GM12878 (cell line): ENCODE measurements at regions not wholly inside any gene's neighbourhood (a gene's known extent, or its start where the extent isn't known, plus 50 kb on each side); places are given as distances from the start of the nearest gene placed in this dataset.

Experiments
- ATAC-seq: fragments of 200-7000 bp; cut with Tn5 transposase; 3 replicates; pipeline ENCODE4 v1.9.1; 2020; ENCODE audit warnings: mild to moderate bottlenecking, moderate library complexity
- BruUV-seq: library from RNA; stranded (reverse); fragments of 400-500 nt; replicated peaks from 2 replicates; lab custom pipeline; 2021; lab: Mats Ljungman, UMichigan
- CTCF ChIA-PET: fragments of 300-600 bp; sonication (Branson Sonifier 250); formaldehyde crosslinking; extraction: SDS; loops from one replicate; lab custom pipeline; 2021; ENCODE audit warnings: inconsistent platforms; lab: Yijun Ruan, JAX
- POLR2A ChIA-PET: fragments of 350-600 bp; formaldehyde crosslinking; extraction: SDS; loops from one replicate; lab custom pipeline; 2021; ENCODE audit warnings: inconsistent platforms; lab: Charles Lee
- RAD21 ChIA-PET: fragments of 300-600 bp; sonication (Branson Sonifier 250); formaldehyde crosslinking; loops from one replicate; lab custom pipeline; 2023; ENCODE audit warnings: antibody characterized with exemption; ENCODE audit not compliant: unreplicated experiment; lab: Charles Lee
- SMC1A ChIA-PET: fragments of 300-600 bp; sonication (Branson Sonifier 250); formaldehyde crosslinking; loops from one replicate; lab custom pipeline; 2023; ENCODE audit not compliant: unreplicated experiment, uncharacterized antibody; lab: Charles Lee
- DNase-seq: peaks from one replicate; pipeline ENCODE4 v3.0.0-alpha.2; 2011; ENCODE audit warnings: low read depth, low spot score
- FAIRE-seq: peaks from 3 replicates; lab custom pipeline; 2011; peaks lifted over from hg19 to GRCh38; lab: Jason Lieb, UNC
- H2AFZ ChIP-seq: 2 replicates; pipeline ENCODE4 v1.6.0; 2011; ENCODE audit warnings: low read depth, low read length, control low read depth; ENCODE audit not compliant: control insufficient read depth
- H3K27ac ChIP-seq: 2 replicates; pipeline ENCODE4 v1.5.1; 2011; ENCODE audit warnings: control low read depth; ENCODE audit not compliant: control insufficient read depth, insufficient read depth
- H3K27me3 ChIP-seq, 2 experiments: replicated peaks in 1 of 2; 2 replicates each; pipeline versions ENCODE4 v1.6.0 to v1.6.1; 2011; ENCODE audit warnings: low read length in 1 of 2; ENCODE audit not compliant: control insufficient read depth in 2 of 2, insufficient read depth in 2 of 2
- H3K36me3 ChIP-seq, 2 experiments: 2 replicates each; pipeline ENCODE4 v1.5.1; 2011; ENCODE audit warnings: low read length in 1 of 2; ENCODE audit not compliant: control insufficient read depth in 2 of 2, insufficient read depth in 2 of 2
- H3K4me1 ChIP-seq: 2 replicates; pipeline ENCODE4 v1.6.1; 2011; ENCODE audit warnings: mild to moderate bottlenecking, low read length, moderate library complexity, mixed read lengths; ENCODE audit not compliant: control insufficient read depth, insufficient read depth
- H3K4me2 ChIP-seq: 2 replicates; pipeline ENCODE4 v1.6.0; 2011; ENCODE audit warnings: control low read depth; ENCODE audit not compliant: control insufficient read depth, insufficient read depth
- H3K4me3 ChIP-seq: fragments of 200-600 bp; sonication (generic); 2 replicates; pipeline ENCODE4 v1.5.1; 2016
- H3K79me2 ChIP-seq: 2 replicates; pipeline ENCODE4 v1.6.0; 2011; ENCODE audit warnings: low read length; ENCODE audit not compliant: control insufficient read depth, insufficient read depth
- H3K9ac ChIP-seq: 2 replicates; pipeline ENCODE4 v1.8.0; 2011; ENCODE audit warnings: low read length, control low read depth, mixed read lengths; ENCODE audit not compliant: control insufficient read depth, insufficient read depth
- H3K9me3 ChIP-seq: replicated peaks from 3 replicates; pipeline ENCODE4 v1.5.1; 2011; ENCODE audit warnings: mild to moderate bottlenecking, low read length; ENCODE audit not compliant: control insufficient read depth, insufficient read depth
- H4K20me1 ChIP-seq: 2 replicates; pipeline ENCODE4 v1.6.0; 2011; ENCODE audit not compliant: control insufficient read depth, insufficient read depth
- CHD1 ChIP-seq: IDR thresholded peaks from 2 replicates; pipeline ENCODE4 v1.6.1; 2012; ENCODE audit warnings: low read depth, low read length, improper control_type of control experiment
- EGR1 ChIP-seq, 2 experiments: IDR thresholded peaks; 1 replicate in 1 of 2; 2 replicates in 1 of 2; pipeline ENCODE4 v1.6.1; 2011 to 2012; ENCODE audit warnings: low read depth in 2 of 2, low read length in 2 of 2, borderline replicate concordance in 1 of 2, mild to moderate bottlenecking in 1 of 2, moderate library complexity in 1 of 2
- FOXK2 ChIP-seq: fragments of 450-650 bp; IDR thresholded peaks from 2 replicates; pipeline ENCODE4 v1.6.1; 2017; ENCODE audit warnings: mild to moderate bottlenecking, moderate library complexity
- IKZF2 ChIP-seq, 2 experiments: fragments of 450-650 bp; IDR thresholded peaks; 2 replicates each; pipeline ENCODE4 v1.6.1; 2017; ENCODE audit warnings: mild to moderate bottlenecking in 2 of 2, moderate library complexity in 2 of 2
- IRF4 ChIP-seq: IDR thresholded peaks from 2 replicates; pipeline ENCODE4 v1.6.1; 2011; ENCODE audit warnings: low read depth, low read length
- JUND ChIP-seq: IDR thresholded peaks from 2 replicates; pipeline ENCODE4 v1.6.1; 2012; ENCODE audit warnings: low read depth, mild to moderate bottlenecking, low read length, improper control_type of control experiment, moderate library complexity
- KLF5 ChIP-seq: fragments of 450-650 bp; IDR thresholded peaks from 2 replicates; pipeline ENCODE4 v1.6.1; 2014; ENCODE audit warnings: mild to moderate bottlenecking; ENCODE audit not compliant: partially characterized antibody
- MTA3 ChIP-seq: IDR thresholded peaks from 2 replicates; pipeline ENCODE4 v1.6.1; 2012; ENCODE audit warnings: low read length, inconsistent platforms, borderline replicate concordance
- MYB ChIP-seq: fragments of 150-350 bp; IDR thresholded peaks from 2 replicates; pipeline ENCODE4 v1.6.1; 2014; ENCODE audit warnings: mild to moderate bottlenecking, low read depth, low read length, borderline replicate concordance
- NFIC ChIP-seq: IDR thresholded peaks from 2 replicates; pipeline ENCODE4 v1.6.1; 2012; ENCODE audit warnings: low read depth, mild to moderate bottlenecking, inconsistent platforms, low read length, moderate library complexity
- RBBP5 ChIP-seq: fragments of 200-600 bp; sonication (generic); conservative IDR thresholded peaks from 2 replicates; pipeline ENCODE4 v1.6.1; 2016
- SMAD5 ChIP-seq: IDR thresholded peaks from 2 replicates; pipeline ENCODE4 v1.6.1; 2016; ENCODE audit warnings: antibody characterized with exemption, low read depth
- ZNF217 ChIP-seq: fragments of 450-650 bp; IDR thresholded peaks from 2 replicates; pipeline ENCODE4 v1.6.1; 2017; ENCODE audit warnings: antibody characterized with exemption, mild to moderate bottlenecking
- ZZZ3 ChIP-seq: IDR thresholded peaks from 2 replicates; pipeline ENCODE4 v1.6.1; 2011; ENCODE audit warnings: low read depth; ENCODE audit not compliant: control insufficient read depth, insufficient read length
- WGBS: methylation state at CpG from one replicate; pipeline ENCODE4 v1.1.6; 2016; ENCODE audit warnings: low lambda C conversion rate; ENCODE audit not compliant: insufficient replicate concordance, insufficient coverage; ENCODE audit errors: missing lambda C conversion rate; 5-methylcytosine and 5-hydroxymethylcytosine counted together
- in situ Hi-C: fragments of 300-500 bp; cut with MboI; formaldehyde crosslinking; loops from 9 replicates; pipeline ENCODE4 v1.14.3; 2018; ENCODE audit warnings: mixed read lengths
- intact Hi-C: fragments of 100-400 bp; cut with micrococcal nuclease; formaldehyde crosslinking; loops from one replicate; pipeline ENCODE4 v1.14.2; 2022; ENCODE audit not compliant: unreplicated experiment
- TF ChIP-seq, protein P1 (sequence below): fragments of 450-650 bp; formaldehyde crosslinking; IDR thresholded peaks from 2 replicates; pipeline ENCODE4 v1.5.0; 2022; ENCODE audit warnings: mild to moderate bottlenecking, missing genetic modification characterization
- TF ChIP-seq, protein P2 (sequence below): IDR thresholded peaks from 2 replicates; pipeline ENCODE4 v1.6.1; 2012; ENCODE audit warnings: improper control_type of control experiment, low read depth, low read length; ENCODE audit not compliant: insufficient replicate concordance
- TF ChIP-seq, protein P3 (sequence below): IDR thresholded peaks from 2 replicates; pipeline ENCODE4 v1.6.1; 2011; ENCODE audit warnings: low read depth, low read length, improper control_type of control experiment, borderline replicate concordance

GRCh38 chr1:234827181-234827580, 217.2 kb upstream of the IRF2BP2 start:
- Histone ChIP-seq H3K4me3 (no peak overlapping the region), H4K20me1 (no peaks in the 10 kb centered on the region), H3K27me3 (no peaks in the 10 kb centered on the region), H3K9me3 (no peaks in the 10 kb centered on the region; the same call in 1 of the 3 replicates), H2AFZ (no peak overlapping the region), H3K36me3 (no peaks in the 10 kb centered on the region), H3K27ac (no peak overlapping the region), H3K79me2 (no peaks in the 10 kb centered on the region), H3K4me1 (no peaks in the 10 kb centered on the region), H3K9ac (no peak overlapping the region), H3K4me2 (no peak overlapping the region)
- SMC1A ChIA-PET: interaction anchor here (0.9 to 1.4 kb wide), 4 partner anchors 16 to 54 kb away, joined by 3 to 5 read pairs (median 4); no protein-coding TSS in a partner anchor
- 100% methylated on average over 1 of the region's 1 CpG for WGBS
- no TSS peak for BruUV-seq
- CTCF ChIA-PET: no interaction called here
- ATAC-seq (no peak), FAIRE-seq (no peak), DNase-seq (no peak)
- in situ Hi-C loops: loop anchor here (25.0 kb wide), 1 partner anchor 90 kb away; no protein-coding TSS in a partner anchor
- POLR2A ChIA-PET: interaction anchor here (3.1 kb wide), 1 partner anchor 12 kb away, joined by 10 read pairs; no protein-coding TSS in a partner anchor
- RAD21 ChIA-PET: interaction anchor here (0.6 to 0.8 kb wide), 2 partner anchors 216 to 331 kb away, joined by 3 to 4 read pairs; no protein-coding TSS in a partner anchor
- intact Hi-C loops: no loop called here
- no peak for TF ChIP-seq SMAD5
- TF ChIP-seq ZNF217: no peak
- TF ChIP-seq IRF4: no peak
- TF ChIP-seq ZZZ3: no peak
- TF ChIP-seq, protein P1, sequence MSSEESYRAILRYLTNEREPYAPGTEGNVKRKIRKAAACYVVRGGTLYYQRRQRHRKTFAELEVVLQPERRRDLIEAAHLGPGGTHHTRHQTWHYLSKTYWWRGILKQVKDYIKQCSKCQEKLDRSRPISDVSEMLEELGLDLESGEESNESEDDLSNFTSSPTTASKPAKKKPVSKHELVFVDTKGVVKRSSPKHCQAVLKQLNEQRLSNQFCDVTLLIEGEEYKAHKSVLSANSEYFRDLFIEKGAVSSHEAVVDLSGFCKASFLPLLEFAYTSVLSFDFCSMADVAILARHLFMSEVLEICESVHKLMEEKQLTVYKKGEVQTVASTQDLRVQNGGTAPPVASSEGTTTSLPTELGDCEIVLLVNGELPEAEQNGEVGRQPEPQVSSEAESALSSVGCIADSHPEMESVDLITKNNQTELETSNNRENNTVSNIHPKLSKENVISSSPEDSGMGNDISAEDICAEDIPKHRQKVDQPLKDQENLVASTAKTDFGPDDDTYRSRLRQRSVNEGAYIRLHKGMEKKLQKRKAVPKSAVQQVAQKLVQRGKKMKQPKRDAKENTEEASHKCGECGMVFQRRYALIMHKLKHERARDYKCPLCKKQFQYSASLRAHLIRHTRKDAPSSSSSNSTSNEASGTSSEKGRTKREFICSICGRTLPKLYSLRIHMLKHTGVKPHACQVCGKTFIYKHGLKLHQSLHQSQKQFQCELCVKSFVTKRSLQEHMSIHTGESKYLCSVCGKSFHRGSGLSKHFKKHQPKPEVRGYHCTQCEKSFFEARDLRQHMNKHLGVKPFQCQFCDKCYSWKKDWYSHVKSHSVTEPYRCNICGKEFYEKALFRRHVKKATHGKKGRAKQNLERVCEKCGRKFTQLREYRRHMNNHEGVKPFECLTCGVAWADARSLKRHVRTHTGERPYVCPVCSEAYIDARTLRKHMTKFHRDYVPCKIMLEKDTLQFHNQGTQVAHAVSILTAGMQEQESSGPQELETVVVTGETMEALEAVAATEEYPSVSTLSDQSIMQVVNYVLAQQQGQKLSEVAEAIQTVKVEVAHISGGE (CRISPR knock-in tag): no peak
- no peak for TF ChIP-seq KLF5
- TF ChIP-seq, protein P2, sequence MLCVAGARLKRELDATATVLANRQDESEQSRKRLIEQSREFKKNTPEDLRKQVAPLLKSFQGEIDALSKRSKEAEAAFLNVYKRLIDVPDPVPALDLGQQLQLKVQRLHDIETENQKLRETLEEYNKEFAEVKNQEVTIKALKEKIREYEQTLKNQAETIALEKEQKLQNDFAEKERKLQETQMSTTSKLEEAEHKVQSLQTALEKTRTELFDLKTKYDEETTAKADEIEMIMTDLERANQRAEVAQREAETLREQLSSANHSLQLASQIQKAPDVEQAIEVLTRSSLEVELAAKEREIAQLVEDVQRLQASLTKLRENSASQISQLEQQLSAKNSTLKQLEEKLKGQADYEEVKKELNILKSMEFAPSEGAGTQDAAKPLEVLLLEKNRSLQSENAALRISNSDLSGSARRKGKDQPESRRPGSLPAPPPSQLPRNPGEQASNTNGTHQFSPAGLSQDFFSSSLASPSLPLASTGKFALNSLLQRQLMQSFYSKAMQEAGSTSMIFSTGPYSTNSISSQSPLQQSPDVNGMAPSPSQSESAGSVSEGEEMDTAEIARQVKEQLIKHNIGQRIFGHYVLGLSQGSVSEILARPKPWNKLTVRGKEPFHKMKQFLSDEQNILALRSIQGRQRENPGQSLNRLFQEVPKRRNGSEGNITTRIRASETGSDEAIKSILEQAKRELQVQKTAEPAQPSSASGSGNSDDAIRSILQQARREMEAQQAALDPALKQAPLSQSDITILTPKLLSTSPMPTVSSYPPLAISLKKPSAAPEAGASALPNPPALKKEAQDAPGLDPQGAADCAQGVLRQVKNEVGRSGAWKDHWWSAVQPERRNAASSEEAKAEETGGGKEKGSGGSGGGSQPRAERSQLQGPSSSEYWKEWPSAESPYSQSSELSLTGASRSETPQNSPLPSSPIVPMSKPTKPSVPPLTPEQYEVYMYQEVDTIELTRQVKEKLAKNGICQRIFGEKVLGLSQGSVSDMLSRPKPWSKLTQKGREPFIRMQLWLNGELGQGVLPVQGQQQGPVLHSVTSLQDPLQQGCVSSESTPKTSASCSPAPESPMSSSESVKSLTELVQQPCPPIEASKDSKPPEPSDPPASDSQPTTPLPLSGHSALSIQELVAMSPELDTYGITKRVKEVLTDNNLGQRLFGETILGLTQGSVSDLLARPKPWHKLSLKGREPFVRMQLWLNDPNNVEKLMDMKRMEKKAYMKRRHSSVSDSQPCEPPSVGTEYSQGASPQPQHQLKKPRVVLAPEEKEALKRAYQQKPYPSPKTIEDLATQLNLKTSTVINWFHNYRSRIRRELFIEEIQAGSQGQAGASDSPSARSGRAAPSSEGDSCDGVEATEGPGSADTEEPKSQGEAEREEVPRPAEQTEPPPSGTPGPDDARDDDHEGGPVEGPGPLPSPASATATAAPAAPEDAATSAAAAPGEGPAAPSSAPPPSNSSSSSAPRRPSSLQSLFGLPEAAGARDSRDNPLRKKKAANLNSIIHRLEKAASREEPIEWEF: no peak
- no peak for TF ChIP-seq CHD1
- TF ChIP-seq RBBP5: no peak
- TF ChIP-seq, protein P3, sequence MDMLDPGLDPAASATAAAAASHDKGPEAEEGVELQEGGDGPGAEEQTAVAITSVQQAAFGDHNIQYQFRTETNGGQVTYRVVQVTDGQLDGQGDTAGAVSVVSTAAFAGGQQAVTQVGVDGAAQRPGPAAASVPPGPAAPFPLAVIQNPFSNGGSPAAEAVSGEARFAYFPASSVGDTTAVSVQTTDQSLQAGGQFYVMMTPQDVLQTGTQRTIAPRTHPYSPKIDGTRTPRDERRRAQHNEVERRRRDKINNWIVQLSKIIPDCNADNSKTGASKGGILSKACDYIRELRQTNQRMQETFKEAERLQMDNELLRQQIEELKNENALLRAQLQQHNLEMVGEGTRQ: no peak
- TF ChIP-seq JUND: no peak
- TF ChIP-seq FOXK2: no peak
- no peak for TF ChIP-seq MTA3
- TF ChIP-seq MYB: no peak
- no peak for TF ChIP-seq EGR1 (IDR thresholded peaks at IDR 0.05; ENCODE audit: borderline replicate concordance in 1 of 2, low read depth in 2 of 2, low read length in 2 of 2)
- no peak for TF ChIP-seq NFIC
- TF ChIP-seq IKZF2 (IDR thresholded peaks at IDR 0.05): no peak
